SK-N-SH (cell line): ENCODE measurements at regions not wholly inside any gene's neighbourhood (a gene's known extent, or its start where the extent isn't known, plus 50 kb on each side); places are given as distances from the start of the nearest gene placed in this dataset.

Experiments
- CTCF ChIA-PET: fragments of 300-600, 350-600 bp; formaldehyde crosslinking; extraction: SDS; loops from one replicate; lab custom pipeline; 2021; lab: Yijun Ruan, JAX
- POLR2A ChIA-PET: fragments of 350-600 bp; sonication (Branson Sonifier 250); formaldehyde crosslinking; extraction: SDS; loops from one replicate; lab custom pipeline; 2020; ENCODE audit warnings: antibody characterized with exemption, inconsistent platforms; lab: Yijun Ruan, JAX
- DNase-seq: peaks from one replicate; pipeline ENCODE4 v3.0.0; 2012
- H2AFZ ChIP-seq: fragments of 200-600 bp; sonication (generic); 2 replicates; pipeline ENCODE4 v1.8.1; 2016; ENCODE audit warnings: antibody characterized with exemption, mild to moderate bottlenecking, low read depth
- H3F3A ChIP-seq: fragments of 200-600 bp; sonication (generic); replicated peaks from 2 replicates; pipeline ENCODE3; 2016; ENCODE audit warnings: antibody characterized with exemption, mild to moderate bottlenecking; ENCODE audit not compliant: insufficient read depth
- H3K27ac ChIP-seq, 2 experiments: fragments of 200-500 bp in 1 of 2; fragments of 200-600 bp in 1 of 2; sonication (Bioruptor generic) in 1 of 2; sonication (generic), shearing (Covaris generic) in 1 of 2; 2 replicates each; pipeline versions ENCODE4 v1.5.1 to v1.6.1; 2014 to 2016; ENCODE audit warnings: low read depth in 2 of 2, inconsistent platforms in 1 of 2, low read length in 1 of 2, mild to moderate bottlenecking in 1 of 2, mixed read lengths in 1 of 2
- H3K27me3 ChIP-seq: fragments of 200-600 bp; sonication (generic), shearing (Covaris generic); 2 replicates; pipeline ENCODE4 v1.6.1; 2016; ENCODE audit warnings: mixed run types; ENCODE audit not compliant: insufficient read depth
- H3K36me3 ChIP-seq, 2 experiments: fragments of 200-500 bp in 1 of 2; fragments of 200-600 bp in 1 of 2; sonication (Bioruptor generic) in 1 of 2; sonication (generic) in 1 of 2; replicated peaks in 1 of 2; 2 replicates each; pipeline versions ENCODE3 to v1.5.1; 2014 to 2016; ENCODE audit warnings: low read length in 1 of 2, mild to moderate bottlenecking in 1 of 2; ENCODE audit not compliant: insufficient read depth in 2 of 2, control insufficient read depth in 1 of 2
- H3K4me1 ChIP-seq, 2 experiments: fragments of 200-500 bp in 1 of 2; fragments of 200-600 bp in 1 of 2; sonication (Bioruptor generic) in 1 of 2; sonication (generic), shearing (Covaris generic) in 1 of 2; 2 replicates each; pipeline versions ENCODE4 v1.5.1 to v1.6.1; 2014 to 2016; ENCODE audit warnings: low read depth in 1 of 2, low read length in 1 of 2, mixed run types in 1 of 2; ENCODE audit not compliant: insufficient read depth in 2 of 2, control insufficient read depth in 1 of 2
- H3K4me2 ChIP-seq: fragments of 200-600 bp; sonication (generic), shearing (Covaris generic); 2 replicates; pipeline ENCODE4 v1.6.1; 2017; ENCODE audit warnings: mixed run types
- H3K4me3 ChIP-seq, 2 experiments: fragments of 200-500 bp in 1 of 2; fragments of 200-600 bp in 1 of 2; sonication (Bioruptor generic) in 1 of 2; sonication (generic), shearing (Covaris generic) in 1 of 2; 2 replicates each; pipeline versions ENCODE4 v1.5.1 to v1.8.1; 2014 to 2016; ENCODE audit warnings: low read depth in 2 of 2, inconsistent platforms in 1 of 2, low read length in 1 of 2, mild to moderate bottlenecking in 1 of 2, mixed read lengths in 1 of 2, moderate library complexity in 1 of 2
- H3K79me2 ChIP-seq: fragments of 200-600 bp; sonication (generic); 2 replicates; pipeline ENCODE4 v1.8.1; 2017; ENCODE audit warnings: mild to moderate bottlenecking; ENCODE audit not compliant: insufficient read depth
- H3K9ac ChIP-seq: fragments of 200-600 bp; sonication (generic); 2 replicates; pipeline ENCODE4 v1.6.1; 2017; ENCODE audit warnings: mixed run types
- H3K9me2 ChIP-seq: fragments of 200-600 bp; sonication (generic); 2 replicates; pipeline ENCODE4 v1.6.1; 2017; ENCODE audit warnings: mixed run types
- H3K9me3 ChIP-seq: fragments of 200-600 bp; sonication (generic); 2 replicates; pipeline ENCODE4 v1.6.1; 2017; ENCODE audit warnings: mixed run types, mild to moderate bottlenecking, moderate library complexity
- H4K20me1 ChIP-seq: fragments of 200-600 bp; sonication (generic); 2 replicates; pipeline ENCODE4 v1.6.1; 2017; ENCODE audit warnings: mild to moderate bottlenecking, mixed run types; ENCODE audit not compliant: insufficient read depth
- CHD2 ChIP-seq: fragments of 150-350 bp; IDR thresholded peaks from 2 replicates; pipeline ENCODE4 v1.6.1; 2018; ENCODE audit warnings: low read length; ENCODE audit not compliant: partially characterized antibody
- ELF1 ChIP-seq: IDR thresholded peaks from 2 replicates; pipeline ENCODE4 v1.4.0; 2012
- EP300 ChIP-seq, 2 experiments: IDR thresholded peaks; 2 replicates each; pipeline versions ENCODE4 v1.4.0 to v1.6.1; 2012; ENCODE audit warnings: borderline replicate concordance in 1 of 2, low read depth in 1 of 2, low read length in 1 of 2
- FOXJ3 ChIP-seq: sonication (generic); formaldehyde crosslinking; IDR thresholded peaks from 2 replicates; pipeline ENCODE4 v1.5.1; 2020; ENCODE audit warnings: mild to moderate bottlenecking, missing genetic modification reagents
- FOXM1 ChIP-seq: IDR thresholded peaks from 2 replicates; pipeline ENCODE4 v1.4.0; 2012; ENCODE audit warnings: low read depth, mild to moderate bottlenecking
- GATA2 ChIP-seq: sonication (generic); formaldehyde crosslinking; IDR thresholded peaks from 2 replicates; pipeline ENCODE4 v1.5.0; 2020; ENCODE audit warnings: mild to moderate bottlenecking, missing genetic modification reagents
- MXI1 ChIP-seq: IDR thresholded peaks from 2 replicates; pipeline ENCODE4 v1.6.1; 2012; ENCODE audit warnings: mild to moderate bottlenecking, low read depth, low read length, improper control_type of control experiment
- NFIC ChIP-seq: IDR thresholded peaks from 2 replicates; pipeline ENCODE4 v1.4.0; 2012; ENCODE audit warnings: borderline replicate concordance
- NRF1 ChIP-seq: IDR thresholded peaks from 2 replicates; pipeline ENCODE4 v1.6.1; 2012; ENCODE audit warnings: low read depth, mild to moderate bottlenecking, low read length
- RAD21 ChIP-seq: IDR thresholded peaks from 2 replicates; pipeline ENCODE4 v1.6.1; 2012; ENCODE audit warnings: mild to moderate bottlenecking, low read length
- SIN3A ChIP-seq: IDR thresholded peaks from 2 replicates; pipeline ENCODE4 v1.6.1; 2012; ENCODE audit warnings: low read depth, mild to moderate bottlenecking, low read length, moderate library complexity, borderline replicate concordance
- SMC3 ChIP-seq: IDR thresholded peaks from 2 replicates; pipeline ENCODE4 v1.6.1; 2012; ENCODE audit warnings: low read depth, low read length, improper control_type of control experiment
- TCF12 ChIP-seq: IDR thresholded peaks from 2 replicates; pipeline ENCODE4 v1.4.0; 2012
- TEAD4 ChIP-seq: IDR thresholded peaks from 2 replicates; pipeline ENCODE4 v1.4.0; 2012; ENCODE audit warnings: mild to moderate bottlenecking, borderline replicate concordance; ENCODE audit not compliant: insufficient read depth
- YY1 ChIP-seq: IDR thresholded peaks from 2 replicates; pipeline ENCODE4 v1.4.0; 2012; ENCODE audit warnings: low read depth, mild to moderate bottlenecking
- WGBS: methylation state at CpG from one replicate; pipeline ENCODE4 v1.1.6; 2017; ENCODE audit warnings: low lambda C conversion rate; 5-methylcytosine and 5-hydroxymethylcytosine counted together
- TF ChIP-seq, protein P1 (sequence below): IDR thresholded peaks from 2 replicates; pipeline ENCODE4 v1.6.1; 2012; ENCODE audit warnings: mild to moderate bottlenecking, low read depth, low read length, moderate library complexity
- TF ChIP-seq, protein P2 (sequence below): fragments of 150-350 bp; IDR thresholded peaks from 2 replicates; pipeline ENCODE4 v1.6.1; 2017; ENCODE audit warnings: antibody characterized with exemption, low read length, low read depth, borderline replicate concordance

DNA sequence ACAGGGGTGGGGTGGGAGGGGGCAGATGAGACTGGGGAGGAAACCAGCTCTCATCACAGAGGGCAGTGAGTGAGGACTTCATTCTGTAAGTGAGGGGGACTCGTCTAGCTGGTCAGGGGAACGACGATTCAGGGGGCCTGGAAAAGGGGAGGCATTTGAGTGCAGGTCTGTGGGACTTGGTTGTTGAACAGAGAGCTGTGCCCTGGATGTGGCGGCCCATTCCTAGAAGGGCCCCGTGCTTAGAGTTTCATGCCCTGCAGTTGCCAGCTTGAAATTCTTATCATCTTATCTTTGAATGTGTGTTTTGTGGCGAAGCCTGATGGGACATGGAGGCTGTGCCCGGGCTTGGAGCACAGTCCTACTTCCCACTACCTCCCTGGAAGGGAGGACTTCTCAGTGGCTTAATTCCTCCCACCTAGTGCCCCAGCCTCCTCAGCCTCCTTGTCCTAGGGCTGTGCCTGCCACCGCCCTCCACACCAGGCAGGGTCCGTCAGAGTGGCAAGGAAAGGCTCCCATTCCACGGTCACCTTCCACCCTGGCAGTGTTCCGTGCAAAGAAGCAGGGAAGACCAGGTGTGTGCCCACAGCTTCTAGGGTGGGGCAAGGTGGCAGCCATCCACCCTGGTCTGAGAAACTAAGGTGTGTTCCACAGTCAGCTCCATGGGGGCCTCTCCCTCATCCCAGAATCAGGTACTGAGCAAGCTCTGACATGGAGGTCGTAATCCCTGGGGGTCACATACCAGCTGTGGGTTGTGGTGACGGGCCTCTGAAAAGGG is 59.7 kb upstream of the LMO1 start:
- no peak for DNase-seq
- H3K36me3 ChIP-seq: no peaks in the 10 kb centered on the region
- H3F3A ChIP-seq: no peaks in the 10 kb centered on the region
- H3K4me2 ChIP-seq: no peak overlapping the region
- WGBS: 69% methylated on average over 10 of the region's 13 CpGs
- H3K79me2 ChIP-seq: no peaks in the 10 kb centered on the region
- no peaks in the 10 kb centered on the region for H4K20me1 ChIP-seq
- POLR2A ChIA-PET: no interaction called here
- TF ChIP-seq RAD21 (no peak), MXI1 (no peak)
- TF ChIP-seq, protein P1, sequence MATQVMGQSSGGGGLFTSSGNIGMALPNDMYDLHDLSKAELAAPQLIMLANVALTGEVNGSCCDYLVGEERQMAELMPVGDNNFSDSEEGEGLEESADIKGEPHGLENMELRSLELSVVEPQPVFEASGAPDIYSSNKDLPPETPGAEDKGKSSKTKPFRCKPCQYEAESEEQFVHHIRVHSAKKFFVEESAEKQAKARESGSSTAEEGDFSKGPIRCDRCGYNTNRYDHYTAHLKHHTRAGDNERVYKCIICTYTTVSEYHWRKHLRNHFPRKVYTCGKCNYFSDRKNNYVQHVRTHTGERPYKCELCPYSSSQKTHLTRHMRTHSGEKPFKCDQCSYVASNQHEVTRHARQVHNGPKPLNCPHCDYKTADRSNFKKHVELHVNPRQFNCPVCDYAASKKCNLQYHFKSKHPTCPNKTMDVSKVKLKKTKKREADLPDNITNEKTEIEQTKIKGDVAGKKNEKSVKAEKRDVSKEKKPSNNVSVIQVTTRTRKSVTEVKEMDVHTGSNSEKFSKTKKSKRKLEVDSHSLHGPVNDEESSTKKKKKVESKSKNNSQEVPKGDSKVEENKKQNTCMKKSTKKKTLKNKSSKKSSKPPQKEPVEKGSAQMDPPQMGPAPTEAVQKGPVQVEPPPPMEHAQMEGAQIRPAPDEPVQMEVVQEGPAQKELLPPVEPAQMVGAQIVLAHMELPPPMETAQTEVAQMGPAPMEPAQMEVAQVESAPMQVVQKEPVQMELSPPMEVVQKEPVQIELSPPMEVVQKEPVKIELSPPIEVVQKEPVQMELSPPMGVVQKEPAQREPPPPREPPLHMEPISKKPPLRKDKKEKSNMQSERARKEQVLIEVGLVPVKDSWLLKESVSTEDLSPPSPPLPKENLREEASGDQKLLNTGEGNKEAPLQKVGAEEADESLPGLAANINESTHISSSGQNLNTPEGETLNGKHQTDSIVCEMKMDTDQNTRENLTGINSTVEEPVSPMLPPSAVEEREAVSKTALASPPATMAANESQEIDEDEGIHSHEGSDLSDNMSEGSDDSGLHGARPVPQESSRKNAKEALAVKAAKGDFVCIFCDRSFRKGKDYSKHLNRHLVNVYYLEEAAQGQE: no peak
- H3K9me2 ChIP-seq: no peaks in the 10 kb centered on the region
- no peak overlapping the region for H3K9ac ChIP-seq
- no peak overlapping the region for H3K4me3 ChIP-seq
- no peak overlapping the region for H2AFZ ChIP-seq
- H3K27me3 ChIP-seq: 0 out of 2 replicates have a peak, but pooled peaks cover 4% of the 10 kb centered on the region
- CTCF ChIA-PET: interaction anchor here (2.5 kb wide), 1 partner anchor 59 kb away, joined by 16 read pairs; the partner anchor contains the start of gene LMO1
- H3K9me3 ChIP-seq: no peaks in the 10 kb centered on the region
- H3K4me1 ChIP-seq: no peaks in the 10 kb centered on the region; a peak in 1 of 4 replicates
- H3K27ac ChIP-seq: no peak overlapping the region

DNA sequence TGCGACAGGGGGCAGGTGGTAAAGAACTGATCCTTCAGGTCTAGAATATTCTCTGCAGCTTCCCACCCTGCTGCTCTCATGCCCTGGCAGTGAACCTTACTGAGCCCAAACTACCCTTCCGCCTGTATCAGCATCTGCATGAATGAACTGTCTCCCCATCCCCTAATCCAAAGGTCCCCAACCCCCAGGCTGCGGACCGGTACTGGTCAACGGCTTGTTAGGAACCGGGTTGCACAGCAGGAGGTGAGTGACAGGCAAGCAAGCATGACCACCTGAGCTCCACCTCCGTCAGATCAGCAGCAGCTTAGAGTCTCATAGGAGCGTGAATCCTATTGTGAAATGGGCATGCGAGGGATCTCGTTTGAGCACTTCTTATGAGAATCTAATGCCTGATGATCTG is 58.2 kb upstream of the LMO1 start:
- CTCF ChIA-PET: no interaction called here
- Histone ChIP-seq H3K4me3 (no peak overlapping the region), H3K27ac (no peak overlapping the region), H3K9ac (no peak overlapping the region), H3K4me1 (no peaks in the 10 kb centered on the region; a peak in 1 of 4 replicates), H3K4me2 (no peak overlapping the region), H3K9me3 (no peaks in the 10 kb centered on the region), H2AFZ (no peak overlapping the region), H3K79me2 (no peaks in the 10 kb centered on the region), H3K36me3 (no peaks in the 10 kb centered on the region), H3K27me3 (0 out of 2 replicates have a peak, but pooled peaks cover 4% of the 10 kb centered on the region), H4K20me1 (no peaks in the 10 kb centered on the region), H3K9me2 (no peaks in the 10 kb centered on the region), H3F3A (no peaks in the 10 kb centered on the region)
- TF ChIP-seq CHD2: no peak
- TF ChIP-seq YY1: no peak
- TF ChIP-seq, protein P2, sequence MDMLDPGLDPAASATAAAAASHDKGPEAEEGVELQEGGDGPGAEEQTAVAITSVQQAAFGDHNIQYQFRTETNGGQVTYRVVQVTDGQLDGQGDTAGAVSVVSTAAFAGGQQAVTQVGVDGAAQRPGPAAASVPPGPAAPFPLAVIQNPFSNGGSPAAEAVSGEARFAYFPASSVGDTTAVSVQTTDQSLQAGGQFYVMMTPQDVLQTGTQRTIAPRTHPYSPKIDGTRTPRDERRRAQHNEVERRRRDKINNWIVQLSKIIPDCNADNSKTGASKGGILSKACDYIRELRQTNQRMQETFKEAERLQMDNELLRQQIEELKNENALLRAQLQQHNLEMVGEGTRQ: no peak
- TF ChIP-seq ELF1: no peak
- no peak for TF ChIP-seq NFIC
- no peak for TF ChIP-seq SIN3A
- TF ChIP-seq FOXJ3 (CRISPR knock-in tag): no peak
- no peak for TF ChIP-seq FOXM1
- TF ChIP-seq TEAD4: no peak
- no peak for TF ChIP-seq EP300 (IDR thresholded peaks at IDR 0.05; ENCODE audit: borderline replicate concordance in 1 of 2, low read depth in 1 of 2, low read length in 1 of 2)
- TF ChIP-seq SMC3: no peak
- no peak for TF ChIP-seq RAD21
- no peak for TF ChIP-seq TCF12
- no peak for TF ChIP-seq GATA2
- no peak for TF ChIP-seq NRF1
- POLR2A ChIA-PET: no interaction called here
- no peak for DNase-seq
- WGBS: 64% methylated on average over 10 of the region's 10 CpGs
